ENCODE measurements at regions not wholly inside any gene's neighbourhood (a gene's known extent, or its start where the extent isn't known, plus 50 kb on each side); places are given as distances from the start of the nearest gene placed in this dataset.

DNA sequence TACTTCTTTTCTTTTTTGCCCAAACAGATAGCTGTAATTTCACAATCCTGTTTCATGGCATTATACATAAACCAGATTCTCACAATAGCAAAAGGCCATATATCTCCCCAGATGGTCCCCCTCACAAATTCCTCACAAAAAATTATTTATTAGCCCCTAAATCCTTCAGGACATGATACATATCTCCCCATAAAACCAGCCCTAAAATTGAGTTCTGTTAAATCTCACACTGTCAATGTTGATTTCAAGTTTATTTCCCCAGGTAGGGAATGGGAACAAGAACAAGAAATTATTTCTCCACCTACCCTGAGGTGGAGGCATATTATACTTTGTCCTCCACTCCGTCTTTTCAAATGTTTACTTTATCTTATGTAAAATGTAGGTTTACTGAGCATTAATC lies 163.4 kb upstream of the CHRM3 start:
- no peaks in the 10 kb centered on the region for H3K9me3 ChIP-seq (ENCODE audit: insufficient read depth, low read length)
- no peak overlapping the region for H3K27ac ChIP-seq (ENCODE audit: low read depth, low read length)

DNA sequence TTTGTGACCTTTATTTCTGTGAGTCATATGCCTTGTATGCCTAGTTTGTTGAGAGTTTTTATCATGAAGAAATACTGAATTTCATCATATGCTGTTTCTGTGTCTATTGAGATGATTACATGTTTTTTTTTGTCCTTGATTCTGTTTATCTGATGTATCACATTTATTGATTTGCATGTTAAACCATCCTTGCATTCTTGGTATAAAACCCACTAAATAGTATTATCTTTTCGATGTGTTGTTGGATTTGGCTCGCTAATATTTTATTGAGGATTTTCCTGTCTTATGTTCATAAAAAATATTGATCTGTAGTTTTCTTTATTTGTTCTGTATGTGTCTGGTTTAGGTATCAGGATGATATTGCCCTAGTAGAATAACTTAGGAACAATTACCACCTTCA lies 164.7 kb upstream of the CHRM3 start:
- Histone ChIP-seq H3K9me3 (ENCODE audit: insufficient read depth, low read length) (no peaks in the 10 kb centered on the region), H4K20me1 (ENCODE audit: low read depth, low read length) (no peaks in the 10 kb centered on the region), H3K79me2 (ENCODE audit: insufficient read depth, low read length) (no peaks in the 10 kb centered on the region), H2AFZ (ENCODE audit: low read depth, low read length, severe bottlenecking) (no peak overlapping the region), H3K4me3 (ENCODE audit: insufficient read depth, low read length, poor library complexity, severe bottlenecking) (no peak overlapping the region), H3K9me2 (replicated peaks; ENCODE audit: insufficient read depth, low read length) (no peaks in the 10 kb centered on the region), H3K27ac (ENCODE audit: low read depth, low read length) (no peak overlapping the region), H3F3A (ENCODE audit: insufficient read depth) (no peaks in the 10 kb centered on the region), H3K27me3 (ENCODE audit: low read length) (no peaks in the 10 kb centered on the region), H3K9ac (ENCODE audit: low read length) (no peak overlapping the region), H3K4me2 (ENCODE audit: low read depth, low read length, poor library complexity, severe bottlenecking) (no peak overlapping the region), H3K36me3 (ENCODE audit: low read length) (no peaks in the 10 kb centered on the region)
- TF ChIP-seq, protein P1, sequence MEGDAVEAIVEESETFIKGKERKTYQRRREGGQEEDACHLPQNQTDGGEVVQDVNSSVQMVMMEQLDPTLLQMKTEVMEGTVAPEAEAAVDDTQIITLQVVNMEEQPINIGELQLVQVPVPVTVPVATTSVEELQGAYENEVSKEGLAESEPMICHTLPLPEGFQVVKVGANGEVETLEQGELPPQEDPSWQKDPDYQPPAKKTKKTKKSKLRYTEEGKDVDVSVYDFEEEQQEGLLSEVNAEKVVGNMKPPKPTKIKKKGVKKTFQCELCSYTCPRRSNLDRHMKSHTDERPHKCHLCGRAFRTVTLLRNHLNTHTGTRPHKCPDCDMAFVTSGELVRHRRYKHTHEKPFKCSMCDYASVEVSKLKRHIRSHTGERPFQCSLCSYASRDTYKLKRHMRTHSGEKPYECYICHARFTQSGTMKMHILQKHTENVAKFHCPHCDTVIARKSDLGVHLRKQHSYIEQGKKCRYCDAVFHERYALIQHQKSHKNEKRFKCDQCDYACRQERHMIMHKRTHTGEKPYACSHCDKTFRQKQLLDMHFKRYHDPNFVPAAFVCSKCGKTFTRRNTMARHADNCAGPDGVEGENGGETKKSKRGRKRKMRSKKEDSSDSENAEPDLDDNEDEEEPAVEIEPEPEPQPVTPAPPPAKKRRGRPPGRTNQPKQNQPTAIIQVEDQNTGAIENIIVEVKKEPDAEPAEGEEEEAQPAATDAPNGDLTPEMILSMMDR (IDR thresholded peaks at IDR 0.05; ENCODE audit: insufficient read depth, low read length, poor library complexity, severe bottlenecking): no peak
- no peak for TF ChIP-seq EZH2phosphoT487 (conservative IDR thresholded peaks at IDR 0.05; ENCODE audit: low read length)

More for the DNA sequence above, 163.4 kb upstream of the CHRM3 start:
- H3K79me2 ChIP-seq (ENCODE audit: insufficient read depth, low read length): no peaks in the 10 kb centered on the region
- no peak overlapping the region for H3K4me3 ChIP-seq (ENCODE audit: insufficient read depth, low read length, poor library complexity, severe bottlenecking)
- H3K4me2 ChIP-seq (ENCODE audit: low read depth, low read length, poor library complexity, severe bottlenecking): no peak overlapping the region
- H3K36me3 ChIP-seq (ENCODE audit: low read length): no peaks in the 10 kb centered on the region
- TF ChIP-seq EZH2phosphoT487 (conservative IDR thresholded peaks at IDR 0.05; ENCODE audit: low read length): no peak
- TF ChIP-seq, protein P1 (IDR thresholded peaks at IDR 0.05; ENCODE audit: insufficient read depth, low read length, poor library complexity, severe bottlenecking): no peak
- H3F3A ChIP-seq (ENCODE audit: insufficient read depth): no peaks in the 10 kb centered on the region
- H4K20me1 ChIP-seq (ENCODE audit: low read depth, low read length): no peaks in the 10 kb centered on the region
- no peak overlapping the region for H2AFZ ChIP-seq (ENCODE audit: low read depth, low read length, severe bottlenecking)
- H3K9me2 ChIP-seq (replicated peaks; ENCODE audit: insufficient read depth, low read length): no peaks in the 10 kb centered on the region
- no peak overlapping the region for H3K9ac ChIP-seq (ENCODE audit: low read length)
- no peaks in the 10 kb centered on the region for H3K27me3 ChIP-seq (ENCODE audit: low read length)

DNA sequence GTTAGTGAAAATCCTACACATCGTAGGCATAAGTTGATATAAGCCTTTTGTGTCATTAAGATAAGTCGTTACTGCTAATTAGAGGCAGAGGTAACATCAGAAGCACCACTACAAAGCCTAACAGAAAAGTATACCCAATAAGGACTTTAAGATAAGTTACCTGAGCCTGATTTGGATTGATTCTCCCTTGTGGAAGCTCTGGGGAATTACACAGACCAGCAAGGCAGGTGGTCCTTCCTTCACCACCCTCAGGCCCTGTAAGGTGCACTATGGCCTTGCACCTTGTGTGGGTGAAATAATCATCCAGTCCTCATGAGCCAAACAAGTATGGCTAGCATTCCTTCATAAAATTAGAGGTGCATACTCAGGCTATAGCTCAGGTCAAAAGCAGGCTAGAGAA lies 166.7 kb upstream of the CHRM3 start:
- no peak overlapping the region for H3K4me3 ChIP-seq (ENCODE audit: insufficient read depth, low read length, poor library complexity, severe bottlenecking)
- no peak overlapping the region for H3K4me2 ChIP-seq (ENCODE audit: low read depth, low read length, poor library complexity, severe bottlenecking)
- no peak overlapping the region for H3K27ac ChIP-seq (ENCODE audit: low read depth, low read length)
- no peaks in the 10 kb centered on the region for H3K9me2 ChIP-seq (replicated peaks; ENCODE audit: insufficient read depth, low read length)
- no peak for TF ChIP-seq EZH2phosphoT487 (conservative IDR thresholded peaks at IDR 0.05; ENCODE audit: low read length)
- TF ChIP-seq, protein P1 (IDR thresholded peaks at IDR 0.05; ENCODE audit: insufficient read depth, low read length, poor library complexity, severe bottlenecking): no peak
- no peaks in the 10 kb centered on the region for H3K79me2 ChIP-seq (ENCODE audit: insufficient read depth, low read length)
- no peak overlapping the region for H2AFZ ChIP-seq (ENCODE audit: low read depth, low read length, severe bottlenecking)
- H3K9ac ChIP-seq (ENCODE audit: low read length): no peak overlapping the region
- no peaks in the 10 kb centered on the region for H3K9me3 ChIP-seq (ENCODE audit: insufficient read depth, low read length)
- no peaks in the 10 kb centered on the region for H3F3A ChIP-seq (ENCODE audit: insufficient read depth)
- no peaks in the 10 kb centered on the region for H4K20me1 ChIP-seq (ENCODE audit: low read depth, low read length)
- H3K27me3 ChIP-seq (ENCODE audit: low read length): no peaks in the 10 kb centered on the region
- H3K36me3 ChIP-seq (ENCODE audit: low read length): no peaks in the 10 kb centered on the region
